H9 (cell line): ENCODE measurements at regions not wholly inside any gene's neighbourhood (a gene's known extent, or its start where the extent isn't known, plus 50 kb on each side); places are given as distances from the start of the nearest gene placed in this dataset.

Experiments used
- DNase-seq: peaks from one replicate; pipeline ENCODE4 v3.0.0-alpha.2; 2017
- H2AFZ ChIP-seq: one replicate; pipeline ENCODE4 v1.6.1; 2013; ENCODE audit warnings: mild to moderate bottlenecking, low read length, control low read depth, moderate library complexity
- H2AK5ac ChIP-seq: 2 replicates; pipeline ENCODE4 v1.6.1; 2013; ENCODE audit warnings: low read length, control low read depth, mixed read lengths; ENCODE audit not compliant: insufficient read length
- H2BK120ac ChIP-seq: one replicate; pipeline ENCODE4 v1.6.1; 2013; ENCODE audit warnings: low read depth, mild to moderate bottlenecking, low read length, control low read depth, inconsistent platforms; ENCODE audit not compliant: poor library complexity, severe bottlenecking
- H2BK12ac ChIP-seq: 2 replicates; pipeline ENCODE4 v1.6.1; 2013; ENCODE audit warnings: low read length, control low read depth, mixed read lengths, low read depth; ENCODE audit not compliant: insufficient read length
- H2BK15ac ChIP-seq: 2 replicates; pipeline ENCODE4 v1.6.1; 2013; ENCODE audit warnings: low read depth, low read length, control low read depth
- H2BK20ac ChIP-seq: one replicate; pipeline ENCODE4 v1.6.1; 2013; ENCODE audit warnings: low read depth, mild to moderate bottlenecking, low read length, control low read depth, inconsistent platforms; ENCODE audit not compliant: poor library complexity, severe bottlenecking
- H2BK5ac ChIP-seq: 2 replicates; pipeline ENCODE4 v1.6.1; 2013; ENCODE audit warnings: low read length, control low read depth, mixed read lengths; ENCODE audit not compliant: insufficient read length
- H3K14ac ChIP-seq: 2 replicates; pipeline ENCODE4 v1.6.1; 2013; ENCODE audit warnings: low read length, control low read depth; ENCODE audit not compliant: insufficient read depth
- H3K18ac ChIP-seq: 2 replicates; pipeline ENCODE4 v1.6.1; 2013; ENCODE audit warnings: low read depth, mild to moderate bottlenecking, mixed read lengths, low read length, control low read depth; ENCODE audit not compliant: insufficient read length
- H3K23ac ChIP-seq: 2 replicates; pipeline ENCODE4 v1.6.1; 2013; ENCODE audit warnings: low read length, control low read depth, mixed read lengths, low read depth; ENCODE audit not compliant: insufficient read length
- H3K23me2 ChIP-seq: 2 replicates; pipeline ENCODE4 v1.6.1; 2013; ENCODE audit warnings: low read depth, mild to moderate bottlenecking, mixed read lengths, low read length, control low read depth; ENCODE audit not compliant: insufficient read length, poor library complexity, severe bottlenecking
- H3K27ac ChIP-seq: 2 replicates; pipeline ENCODE4 v1.5.1; 2013; ENCODE audit warnings: low read length, control low read depth, mixed read lengths, low read depth; ENCODE audit not compliant: insufficient read length
- H3K27me3 ChIP-seq: 2 replicates; pipeline ENCODE4 v1.6.1; 2013; ENCODE audit warnings: low read length, control low read depth, inconsistent platforms; ENCODE audit not compliant: insufficient read depth
- H3K4ac ChIP-seq: 2 replicates; pipeline ENCODE4 v1.6.1; 2013; ENCODE audit warnings: low read depth, mild to moderate bottlenecking, control low read depth, inconsistent platforms, low read length, moderate library complexity
- H3K4me1 ChIP-seq: 2 replicates; pipeline ENCODE4 v1.6.1; 2013; ENCODE audit warnings: low read length, control low read depth, inconsistent platforms; ENCODE audit not compliant: insufficient read depth
- H3K4me2 ChIP-seq: 2 replicates; pipeline ENCODE4 v1.6.1; 2013; ENCODE audit warnings: low read length, control low read depth, mixed read lengths; ENCODE audit not compliant: insufficient read length, insufficient read depth
- H3K56ac ChIP-seq: 2 replicates; pipeline ENCODE4 v1.6.1; 2013; ENCODE audit warnings: low read depth, mild to moderate bottlenecking, mixed read lengths, low read length, control low read depth; ENCODE audit not compliant: insufficient read length
- H3K79me1 ChIP-seq: 2 replicates; pipeline ENCODE4 v1.6.1; 2013; ENCODE audit warnings: low read depth, mild to moderate bottlenecking, moderate library complexity, low read length, control low read depth, inconsistent platforms; ENCODE audit not compliant: insufficient read depth, poor library complexity, severe bottlenecking
- H3K79me2 ChIP-seq: 2 replicates; pipeline ENCODE4 v1.6.1; 2013; ENCODE audit warnings: low read length, control low read depth, inconsistent platforms; ENCODE audit not compliant: insufficient read depth
- H3K9ac ChIP-seq: 2 replicates; pipeline ENCODE4 v1.6.1; 2013; ENCODE audit warnings: low read length, control low read depth, mixed read lengths; ENCODE audit not compliant: insufficient read length; ENCODE audit errors: extremely low read depth
- H3K9me3 ChIP-seq: one replicate; pipeline ENCODE4 v1.6.1; 2013; ENCODE audit warnings: low read depth, low read length, inconsistent platforms; ENCODE audit not compliant: control insufficient read depth
- H3T11ph ChIP-seq: one replicate; pipeline ENCODE4 v1.6.1; 2013; ENCODE audit warnings: mild to moderate bottlenecking, low read length, control low read depth, inconsistent platforms
- H4K20me1 ChIP-seq: one replicate; pipeline ENCODE4 v1.6.1; 2013; ENCODE audit not compliant: control insufficient read depth, insufficient read length, insufficient read depth
- H4K5ac ChIP-seq: 2 replicates; pipeline ENCODE4 v1.6.1; 2013; ENCODE audit warnings: low read depth, mild to moderate bottlenecking, mixed read lengths, low read length, control low read depth; ENCODE audit not compliant: insufficient read length
- H4K8ac ChIP-seq: replicated peaks from 2 replicates; pipeline ENCODE4 v1.6.1; 2013; ENCODE audit warnings: low read length, control low read depth, mixed read lengths, low read depth; ENCODE audit not compliant: insufficient read length
- H4K91ac ChIP-seq: 2 replicates; pipeline ENCODE4 v1.6.1; 2013; ENCODE audit warnings: low read depth, mild to moderate bottlenecking, moderate library complexity, mixed read lengths, low read length, control low read depth; ENCODE audit not compliant: insufficient read length
- H3K27ac Mint-ChIP-seq, 3 experiments: 2 replicates in 2 of 3; 3 replicates in 1 of 3; pipeline ENCODE4 v1.8.0; 2020 to 2021; ENCODE audit warnings: mixed read lengths in 3 of 3, mild to moderate bottlenecking in 1 of 3, moderate library complexity in 1 of 3
- H3K27me3 Mint-ChIP-seq: 2 replicates; pipeline ENCODE4 v1.8.0; 2021; ENCODE audit warnings: low read depth, mild to moderate bottlenecking, moderate library complexity, mixed read lengths
- H3K36me3 Mint-ChIP-seq, 3 experiments: 2 replicates in 2 of 3; 3 replicates in 1 of 3; pipeline ENCODE4 v1.8.0; 2020 to 2021; ENCODE audit warnings: low read depth in 3 of 3, mixed read lengths in 3 of 3; ENCODE audit not compliant: insufficient read depth in 1 of 3
- H3K4me1 Mint-ChIP-seq, 2 experiments: 2 replicates each; pipeline ENCODE4 v1.8.0; 2020; ENCODE audit warnings: mixed read lengths in 2 of 2
- H3K4me3 Mint-ChIP-seq, 2 experiments: 2 replicates in 1 of 2; 3 replicates in 1 of 2; pipeline ENCODE4 v1.8.0; 2020 to 2021; ENCODE audit warnings: mild to moderate bottlenecking in 2 of 2, mixed read lengths in 2 of 2, moderate library complexity in 1 of 2
- H3K9me3 Mint-ChIP-seq, 2 experiments: 2 replicates in 1 of 2; 3 replicates in 1 of 2; pipeline ENCODE4 v1.8.0; 2020; ENCODE audit warnings: mild to moderate bottlenecking in 2 of 2, mixed read lengths in 2 of 2, moderate library complexity in 1 of 2
- WGBS: extraction: QIAGEN DNeasy Blood & Tissue Kit; methylation state at CpG from one replicate; pipeline ENCODE4 v1.1.7; 2013; ENCODE audit warnings: missing lambda C conversion rate, low lambda C conversion rate, mixed read lengths; ENCODE audit not compliant: insufficient read length; ENCODE audit errors: extremely low coverage; 5-methylcytosine and 5-hydroxymethylcytosine counted together
- TF ChIP-seq, protein P1 (sequence below): fragments of 200-600 bp; sonication (generic); conservative IDR thresholded peaks from 3 replicates; pipeline ENCODE4 v1.8.0; 2021; ENCODE audit warnings: antibody characterized with exemption, mild to moderate bottlenecking

DNA sequence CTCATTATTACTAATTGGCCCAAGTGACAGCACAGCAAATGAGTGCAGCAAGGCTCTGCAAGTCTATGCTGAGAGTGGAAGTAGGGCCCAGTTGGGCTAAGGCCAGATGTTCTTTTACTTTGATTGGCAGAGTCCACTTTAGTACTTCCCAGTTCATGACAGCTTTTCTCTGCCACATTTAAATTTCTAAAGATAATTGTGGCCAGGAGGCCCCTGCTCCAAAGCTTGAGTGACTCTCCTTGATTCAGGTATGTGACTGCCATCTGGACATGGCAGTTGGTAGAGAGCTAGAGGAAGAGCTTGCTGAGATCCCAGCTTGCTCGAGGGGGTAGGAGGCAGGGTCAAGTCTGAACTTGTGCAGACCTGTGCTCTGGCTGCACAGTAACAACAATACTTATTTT lies 154.1 kb downstream of the CARTPT start:
- Histone ChIP-seq H3K79me1 (no peaks in the 10 kb centered on the region), H4K91ac (no peak overlapping the region), H4K20me1 (no peaks in the 10 kb centered on the region), H2BK12ac (no peak overlapping the region), H3K18ac (no peak overlapping the region), H3K27me3 (no peaks in the 10 kb centered on the region), H3K4me1 (no peaks in the 10 kb centered on the region), H3K14ac (no peak overlapping the region), H4K8ac (no peak overlapping the region), H3K4me2 (no peak overlapping the region), H3K23me2 (no peaks in the 10 kb centered on the region), H2BK5ac (no peak overlapping the region), H3K9ac (no peak overlapping the region), H3T11ph (no peak overlapping the region), H2AFZ (no peak overlapping the region), H4K5ac (no peak overlapping the region), H3K23ac (no peak overlapping the region), H2BK20ac (no peak overlapping the region), H3K56ac (no peak overlapping the region), H3K4ac (no peak overlapping the region), H2BK15ac (no peak overlapping the region), H3K9me3 (no peaks in the 10 kb centered on the region), H3K27ac (no peak overlapping the region), H2AK5ac (no peak overlapping the region), H2BK120ac (no peak overlapping the region), H3K79me2 (no peaks in the 10 kb centered on the region)
- no CpG with 5 or more reads among the region's 1 CpG for WGBS
- TF ChIP-seq, protein P1, sequence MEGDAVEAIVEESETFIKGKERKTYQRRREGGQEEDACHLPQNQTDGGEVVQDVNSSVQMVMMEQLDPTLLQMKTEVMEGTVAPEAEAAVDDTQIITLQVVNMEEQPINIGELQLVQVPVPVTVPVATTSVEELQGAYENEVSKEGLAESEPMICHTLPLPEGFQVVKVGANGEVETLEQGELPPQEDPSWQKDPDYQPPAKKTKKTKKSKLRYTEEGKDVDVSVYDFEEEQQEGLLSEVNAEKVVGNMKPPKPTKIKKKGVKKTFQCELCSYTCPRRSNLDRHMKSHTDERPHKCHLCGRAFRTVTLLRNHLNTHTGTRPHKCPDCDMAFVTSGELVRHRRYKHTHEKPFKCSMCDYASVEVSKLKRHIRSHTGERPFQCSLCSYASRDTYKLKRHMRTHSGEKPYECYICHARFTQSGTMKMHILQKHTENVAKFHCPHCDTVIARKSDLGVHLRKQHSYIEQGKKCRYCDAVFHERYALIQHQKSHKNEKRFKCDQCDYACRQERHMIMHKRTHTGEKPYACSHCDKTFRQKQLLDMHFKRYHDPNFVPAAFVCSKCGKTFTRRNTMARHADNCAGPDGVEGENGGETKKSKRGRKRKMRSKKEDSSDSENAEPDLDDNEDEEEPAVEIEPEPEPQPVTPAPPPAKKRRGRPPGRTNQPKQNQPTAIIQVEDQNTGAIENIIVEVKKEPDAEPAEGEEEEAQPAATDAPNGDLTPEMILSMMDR: no peak
- no peak for DNase-seq
- Mint-ChIP-seq H3K4me1 (peaks cover 7 to 10% of the 10 kb centered on the region in 2 experiments; a peak in 2 of 4 replicates), H3K27me3 (no peaks in the 10 kb centered on the region), H3K4me3 (no peak overlapping the region), H3K27ac (no peak overlapping the region), H3K9me3 (peaks cover 0 to 2% of the 10 kb centered on the region in 2 experiments; a peak in 2 of 5 replicates), H3K36me3 (peaks cover 0 to 3% (median 2%) of the 10 kb centered on the region in 3 experiments; a peak in 3 of 7 replicates)
